GM12872 (cell line): ENCODE measurements at regions not wholly inside any gene's neighbourhood (a gene's known extent, or its start where the extent isn't known, plus 50 kb on each side); places are given as distances from the start of the nearest gene placed in this dataset.

Source experiments
- TF ChIP-seq, protein P1 (sequence below): IDR thresholded peaks from 3 replicates; pipeline ENCODE4 v1.5.1; 2011; ENCODE audit warnings: low read depth, mild to moderate bottlenecking, low read length, moderate library complexity; ENCODE audit not compliant: insufficient read depth

DNA sequence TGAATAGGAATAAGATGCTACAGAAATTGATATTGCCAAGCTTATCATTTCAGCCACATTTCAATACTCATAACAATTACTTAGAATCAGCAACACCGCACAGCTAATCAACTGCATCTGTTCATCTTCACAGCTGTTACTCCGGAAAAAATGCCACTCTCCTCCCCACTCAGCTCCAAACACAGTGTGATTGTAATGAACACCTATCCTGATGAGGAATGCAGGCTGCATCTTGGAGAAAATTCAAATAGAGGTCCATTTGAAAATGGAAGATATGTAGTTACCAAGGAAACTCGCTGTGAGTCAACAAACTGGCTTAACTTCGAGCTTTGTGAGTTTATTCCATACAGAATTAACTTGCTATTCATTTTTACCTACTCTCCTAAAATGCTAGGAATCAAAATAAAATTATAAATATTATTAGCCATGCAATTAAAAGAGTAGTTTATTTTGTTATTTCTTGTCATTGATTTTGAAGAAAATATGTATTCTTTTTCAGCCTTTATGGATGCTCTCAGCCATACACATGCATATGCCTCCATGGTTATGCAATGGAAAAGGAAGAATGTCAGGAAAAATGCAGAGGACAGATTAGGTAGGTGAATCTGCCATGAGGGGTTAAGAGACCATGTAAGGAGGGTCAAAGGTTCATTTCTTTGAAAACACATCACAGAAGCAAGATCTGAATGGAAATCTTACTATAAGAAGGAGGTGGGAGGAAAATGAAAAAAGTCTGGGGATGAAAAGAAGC lies 267.2 kb downstream of the POM121L12 start:
- TF ChIP-seq, protein P1, sequence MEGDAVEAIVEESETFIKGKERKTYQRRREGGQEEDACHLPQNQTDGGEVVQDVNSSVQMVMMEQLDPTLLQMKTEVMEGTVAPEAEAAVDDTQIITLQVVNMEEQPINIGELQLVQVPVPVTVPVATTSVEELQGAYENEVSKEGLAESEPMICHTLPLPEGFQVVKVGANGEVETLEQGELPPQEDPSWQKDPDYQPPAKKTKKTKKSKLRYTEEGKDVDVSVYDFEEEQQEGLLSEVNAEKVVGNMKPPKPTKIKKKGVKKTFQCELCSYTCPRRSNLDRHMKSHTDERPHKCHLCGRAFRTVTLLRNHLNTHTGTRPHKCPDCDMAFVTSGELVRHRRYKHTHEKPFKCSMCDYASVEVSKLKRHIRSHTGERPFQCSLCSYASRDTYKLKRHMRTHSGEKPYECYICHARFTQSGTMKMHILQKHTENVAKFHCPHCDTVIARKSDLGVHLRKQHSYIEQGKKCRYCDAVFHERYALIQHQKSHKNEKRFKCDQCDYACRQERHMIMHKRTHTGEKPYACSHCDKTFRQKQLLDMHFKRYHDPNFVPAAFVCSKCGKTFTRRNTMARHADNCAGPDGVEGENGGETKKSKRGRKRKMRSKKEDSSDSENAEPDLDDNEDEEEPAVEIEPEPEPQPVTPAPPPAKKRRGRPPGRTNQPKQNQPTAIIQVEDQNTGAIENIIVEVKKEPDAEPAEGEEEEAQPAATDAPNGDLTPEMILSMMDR, result no peak

DNA sequence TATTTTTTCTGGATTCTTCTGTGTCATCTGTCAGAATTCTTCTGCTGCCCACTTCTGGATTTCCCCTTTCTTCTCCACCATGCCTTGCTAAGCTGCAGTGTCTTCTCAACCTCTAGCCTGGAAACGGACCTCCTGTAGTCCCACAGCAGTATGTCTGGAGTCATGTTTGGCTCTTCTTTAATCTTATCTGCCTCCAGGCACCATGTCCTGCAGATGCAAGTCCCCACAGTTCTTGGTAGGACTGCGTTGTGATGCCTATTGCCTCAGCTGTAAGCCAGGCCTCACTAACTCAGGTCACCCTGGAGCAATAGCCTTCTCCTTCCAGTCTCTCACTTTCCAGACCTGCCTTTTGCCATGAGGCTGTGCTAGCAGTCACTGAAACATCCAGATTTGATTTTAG lies 268.3 kb downstream of the POM121L12 start:
- TF ChIP-seq, protein P1, result no peak

- TF ChIP-seq, protein P1, result no peak
Observed at GRCh38 chr7:53306846-53307245, 271.4 kb downstream of the POM121L12 start.

- TF ChIP-seq, protein P1, result no peak
Observed at GRCh38 chr7:53311205-53311604, 275.8 kb downstream of the POM121L12 start.

- TF ChIP-seq, protein P1, result no peak
Observed at GRCh38 chr7:53315981-53316380, 280.5 kb downstream of the POM121L12 start.

- TF ChIP-seq, protein P1, result no peak
Observed at GRCh38 chr7:53318566-53318965, 283.1 kb downstream of the POM121L12 start.

DNA sequence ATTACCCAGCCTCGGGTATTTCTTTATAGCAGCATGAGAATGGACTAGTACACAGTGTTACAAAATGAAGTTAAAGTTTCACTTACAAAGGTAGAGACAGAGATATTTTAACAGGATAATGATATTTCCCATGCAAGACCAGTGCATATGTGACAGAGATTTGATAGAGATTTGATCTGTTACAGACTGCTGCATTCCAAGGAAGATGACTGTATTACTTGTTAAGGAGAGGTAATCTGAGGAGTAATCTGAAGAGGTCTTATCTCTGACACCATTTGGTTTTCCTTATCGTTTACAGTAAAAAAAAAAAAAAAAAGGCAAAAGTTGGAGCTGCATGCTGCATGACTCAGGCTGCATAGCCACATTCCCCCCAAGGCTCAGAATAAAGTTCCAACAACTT lies 289.6 kb downstream of the POM121L12 start:
- TF ChIP-seq, protein P1, result no peak
